BE2C (cell line): ENCODE measurements at regions not wholly inside any gene's neighbourhood (a gene's known extent, or its start where the extent isn't known, plus 50 kb on each side); places are given as distances from the start of the nearest gene placed in this dataset.
"Not testable (repeated sequence)": the region's sequence is repeated elsewhere in the genome, so short reads cannot be mapped to it uniquely, and the experiment has no call there.

Experiments used
- DNase-seq: peaks from one replicate; pipeline ENCODE4 v3.0.0-alpha.2; 2020
- H3K27me3 ChIP-seq: fragments of 250-450 bp; sonication (Bioruptor Pico); 2 replicates; pipeline ENCODE4 v1.5.1; 2020; ENCODE audit warnings: mild to moderate bottlenecking
- H3K36me3 ChIP-seq: fragments of 250-450 bp; sonication (Bioruptor Pico); 2 replicates; pipeline ENCODE4 v1.5.1; 2020; ENCODE audit warnings: mild to moderate bottlenecking
- H3K4me1 ChIP-seq: fragments of 250-450 bp; sonication (Bioruptor Pico); 2 replicates; pipeline ENCODE4 v1.5.1; 2020
- H3K4me3 ChIP-seq: 2 replicates; pipeline ENCODE4 v1.5.1; 2011; ENCODE audit warnings: low read depth, low read length
- H3K9me3 ChIP-seq: fragments of 250-450 bp; sonication (Bioruptor Pico); 2 replicates; pipeline ENCODE4 v1.5.1; 2020
- TF ChIP-seq, protein P1 (sequence below): IDR thresholded peaks from 2 replicates; pipeline ENCODE4 v1.5.1; 2012; ENCODE audit warnings: mild to moderate bottlenecking, low read depth, low read length

DNA sequence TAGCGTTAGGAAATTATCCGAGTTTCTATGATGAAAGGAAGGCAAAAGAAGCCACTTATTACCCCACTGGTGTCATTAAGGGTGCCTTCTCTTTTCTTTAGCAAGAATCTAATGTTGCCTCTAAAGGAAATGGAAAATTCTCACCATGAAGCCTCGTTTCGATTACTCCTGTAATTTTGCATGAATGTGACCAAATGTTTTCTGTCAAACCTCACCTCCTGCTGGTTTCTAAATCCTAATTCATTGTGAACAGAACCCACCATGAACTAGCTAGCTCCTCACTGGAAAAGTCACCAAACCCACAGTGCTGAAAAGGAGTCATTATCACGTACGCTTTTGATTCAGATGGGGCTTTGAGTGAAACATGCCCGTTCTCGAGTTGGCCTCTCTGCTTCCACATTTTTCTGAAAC, 119.9 kb downstream of the COPS8 start:
- no peaks in the 10 kb centered on the region for H3K36me3 ChIP-seq
- TF ChIP-seq, protein P1, sequence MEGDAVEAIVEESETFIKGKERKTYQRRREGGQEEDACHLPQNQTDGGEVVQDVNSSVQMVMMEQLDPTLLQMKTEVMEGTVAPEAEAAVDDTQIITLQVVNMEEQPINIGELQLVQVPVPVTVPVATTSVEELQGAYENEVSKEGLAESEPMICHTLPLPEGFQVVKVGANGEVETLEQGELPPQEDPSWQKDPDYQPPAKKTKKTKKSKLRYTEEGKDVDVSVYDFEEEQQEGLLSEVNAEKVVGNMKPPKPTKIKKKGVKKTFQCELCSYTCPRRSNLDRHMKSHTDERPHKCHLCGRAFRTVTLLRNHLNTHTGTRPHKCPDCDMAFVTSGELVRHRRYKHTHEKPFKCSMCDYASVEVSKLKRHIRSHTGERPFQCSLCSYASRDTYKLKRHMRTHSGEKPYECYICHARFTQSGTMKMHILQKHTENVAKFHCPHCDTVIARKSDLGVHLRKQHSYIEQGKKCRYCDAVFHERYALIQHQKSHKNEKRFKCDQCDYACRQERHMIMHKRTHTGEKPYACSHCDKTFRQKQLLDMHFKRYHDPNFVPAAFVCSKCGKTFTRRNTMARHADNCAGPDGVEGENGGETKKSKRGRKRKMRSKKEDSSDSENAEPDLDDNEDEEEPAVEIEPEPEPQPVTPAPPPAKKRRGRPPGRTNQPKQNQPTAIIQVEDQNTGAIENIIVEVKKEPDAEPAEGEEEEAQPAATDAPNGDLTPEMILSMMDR: no peak
- peaks cover 3% of the 10 kb centered on the region; the same call in 1 of the 2 replicates for H3K4me1 ChIP-seq
- DNase-seq: no peak
- H3K4me3 ChIP-seq: no peak overlapping the region
- no peaks in the 10 kb centered on the region for H3K27me3 ChIP-seq
- H3K9me3 ChIP-seq: no peaks in the 10 kb centered on the region

DNA sequence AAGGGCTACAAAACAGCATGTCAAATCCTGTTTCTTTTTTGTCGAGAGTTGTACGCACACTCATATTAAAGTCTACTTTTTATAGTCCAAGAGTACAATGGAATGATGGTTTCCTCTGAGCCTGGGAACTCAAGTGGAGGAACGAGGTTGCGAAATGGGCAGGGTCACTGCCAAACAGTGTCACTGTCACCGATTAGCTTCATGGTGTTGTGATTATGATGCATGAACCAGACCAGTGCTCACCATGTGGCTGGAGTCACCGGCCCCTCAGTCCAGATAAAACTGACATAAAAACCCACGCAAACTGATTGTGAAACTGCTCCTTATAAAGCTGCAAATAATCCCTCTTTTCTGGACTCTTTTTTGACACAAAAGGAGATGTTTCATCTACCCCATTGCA, 122.0 kb downstream of the COPS8 start:
- no peak overlapping the region for H3K4me3 ChIP-seq

DNA sequence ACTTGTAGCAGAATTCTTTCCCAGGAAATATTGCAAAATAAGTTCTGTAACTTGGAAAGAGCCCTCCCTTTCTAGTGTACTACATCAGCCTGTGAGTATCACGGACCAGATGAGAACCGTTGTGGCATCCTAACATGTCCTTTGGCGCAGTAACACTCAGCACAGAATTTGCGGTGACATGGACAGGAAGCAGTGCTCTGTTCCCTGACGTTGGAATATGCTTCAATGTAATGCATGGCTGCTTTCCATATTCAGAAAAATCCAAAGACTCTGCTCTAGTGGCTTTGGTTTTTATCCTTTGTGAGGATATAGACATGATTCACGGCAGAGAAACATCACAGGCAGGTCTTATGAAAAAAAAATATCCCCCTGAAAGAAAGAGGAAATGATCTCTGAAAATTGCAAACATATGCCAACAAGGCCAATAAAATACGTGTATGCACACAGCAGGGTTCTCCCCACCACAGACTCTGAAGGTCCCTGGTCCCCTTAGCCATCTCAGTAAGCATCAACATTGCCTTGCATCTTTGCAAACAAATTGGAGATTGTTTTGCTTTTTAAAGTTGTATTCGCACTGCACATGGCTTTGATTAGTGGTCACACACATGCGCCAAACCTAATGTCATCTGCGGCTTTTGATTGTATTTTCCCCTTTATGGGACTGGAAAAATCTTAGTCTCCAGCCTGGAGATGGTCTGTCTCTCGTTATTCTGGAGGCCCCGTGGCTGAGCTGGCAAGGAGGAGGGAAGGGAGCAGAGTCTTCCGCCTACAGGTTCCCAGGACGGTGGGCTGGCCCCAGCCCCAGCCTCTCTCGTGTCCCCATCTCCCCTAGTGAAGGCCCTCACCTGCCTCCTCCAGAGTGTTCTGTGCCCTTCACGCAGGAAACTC, 122.9 kb downstream of the COPS8 start:
- Histone ChIP-seq H3K27me3 (no peaks in the 10 kb centered on the region), H3K4me3 (no peak overlapping the region), H3K4me1 (peaks cover 3% of the 10 kb centered on the region; the same call in 1 of the 2 replicates), H3K9me3 (no peaks in the 10 kb centered on the region), H3K36me3 (no peaks in the 10 kb centered on the region)
- TF ChIP-seq, protein P1: no peak
- no peak for DNase-seq

More for the DNA sequence above, 122.0 kb downstream of the COPS8 start:
- peaks cover 3% of the 10 kb centered on the region; the same call in 1 of the 2 replicates for H3K4me1 ChIP-seq
- no peaks in the 10 kb centered on the region for H3K27me3 ChIP-seq
- no peak for DNase-seq
- no peaks in the 10 kb centered on the region for H3K36me3 ChIP-seq
- H3K9me3 ChIP-seq: no peaks in the 10 kb centered on the region
- TF ChIP-seq, protein P1: no peak

DNA sequence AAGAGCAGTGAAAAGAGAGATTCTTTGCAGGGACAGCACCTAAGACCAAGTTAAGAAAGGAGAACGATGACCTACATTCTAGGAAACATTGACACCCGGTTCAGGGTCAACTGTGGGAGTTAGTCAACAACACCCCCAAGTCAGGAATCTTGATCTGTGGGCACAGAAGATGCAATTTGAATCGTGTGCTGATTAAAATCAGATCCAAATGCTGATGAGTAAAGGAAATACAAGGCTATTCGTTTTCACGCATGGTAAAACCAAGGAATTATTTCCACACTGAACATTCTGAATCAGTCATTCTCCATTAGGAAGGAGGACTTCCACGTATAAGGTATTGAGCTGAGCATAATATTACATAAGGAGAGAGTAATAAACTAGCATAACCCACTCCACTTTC, 124.2 kb downstream of the COPS8 start:
- no peak for DNase-seq
- TF ChIP-seq, protein P1: no peak
- H3K27me3 ChIP-seq: no peaks in the 10 kb centered on the region
- no peak overlapping the region for H3K4me3 ChIP-seq
- H3K9me3 ChIP-seq: no peaks in the 10 kb centered on the region
- no peaks in the 10 kb centered on the region for H3K36me3 ChIP-seq
- peaks cover 3% of the 10 kb centered on the region; the same call in 1 of the 2 replicates for H3K4me1 ChIP-seq

DNA sequence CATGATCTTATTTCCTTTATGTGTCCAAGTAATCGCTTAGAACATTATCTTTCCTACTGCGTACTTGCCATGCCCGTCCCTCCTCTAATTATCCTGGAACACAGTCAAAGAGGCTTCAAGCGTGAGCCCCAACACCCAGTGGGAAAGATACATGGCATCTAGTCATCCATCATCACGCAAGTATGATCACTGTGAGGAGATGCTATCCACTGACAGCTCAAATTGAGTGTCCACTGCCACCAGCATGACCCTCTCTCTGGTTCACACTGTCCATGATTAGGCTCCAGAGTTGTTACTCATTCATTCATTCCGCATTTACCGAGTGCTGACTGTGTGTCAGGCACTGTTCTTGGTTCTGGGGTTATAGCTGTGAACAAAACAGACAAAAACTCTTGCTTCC, 124.6 kb downstream of the COPS8 start:
- Histone ChIP-seq H3K36me3 (no peaks in the 10 kb centered on the region), H3K4me3 (no peak overlapping the region), H3K27me3 (no peaks in the 10 kb centered on the region), H3K4me1 (peaks cover 3% of the 10 kb centered on the region; the same call in 1 of the 2 replicates), H3K9me3 (no peaks in the 10 kb centered on the region)
- no peak for DNase-seq
- TF ChIP-seq, protein P1: no peak

DNA sequence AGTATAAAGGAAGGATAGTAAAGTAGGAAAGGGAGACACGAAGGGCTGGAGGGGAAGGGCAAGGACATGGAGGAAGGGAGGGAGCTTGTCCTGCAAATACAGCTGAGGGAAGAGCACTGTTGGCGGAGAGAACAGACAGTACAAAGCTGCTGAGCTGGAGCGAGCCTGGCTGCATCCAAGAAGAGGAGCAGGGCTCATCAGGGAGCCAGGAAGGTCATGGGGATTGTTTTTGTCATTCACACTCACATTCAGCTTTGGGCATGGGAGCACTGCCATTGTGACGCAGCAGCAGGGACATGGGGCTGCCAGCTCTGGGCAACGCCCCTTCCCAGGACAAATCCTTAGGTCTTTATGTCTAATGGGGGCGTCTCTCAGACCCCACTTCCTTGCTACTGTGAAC, 125.1 kb downstream of the COPS8 start:
- no peak for DNase-seq
- no peak overlapping the region for H3K4me3 ChIP-seq
- TF ChIP-seq, protein P1: no peak
- H3K9me3 ChIP-seq: no peaks in the 10 kb centered on the region
- peaks cover 3% of the 10 kb centered on the region; the same call in 1 of the 2 replicates for H3K4me1 ChIP-seq
- no peaks in the 10 kb centered on the region for H3K36me3 ChIP-seq
- H3K27me3 ChIP-seq: no peaks in the 10 kb centered on the region

DNA sequence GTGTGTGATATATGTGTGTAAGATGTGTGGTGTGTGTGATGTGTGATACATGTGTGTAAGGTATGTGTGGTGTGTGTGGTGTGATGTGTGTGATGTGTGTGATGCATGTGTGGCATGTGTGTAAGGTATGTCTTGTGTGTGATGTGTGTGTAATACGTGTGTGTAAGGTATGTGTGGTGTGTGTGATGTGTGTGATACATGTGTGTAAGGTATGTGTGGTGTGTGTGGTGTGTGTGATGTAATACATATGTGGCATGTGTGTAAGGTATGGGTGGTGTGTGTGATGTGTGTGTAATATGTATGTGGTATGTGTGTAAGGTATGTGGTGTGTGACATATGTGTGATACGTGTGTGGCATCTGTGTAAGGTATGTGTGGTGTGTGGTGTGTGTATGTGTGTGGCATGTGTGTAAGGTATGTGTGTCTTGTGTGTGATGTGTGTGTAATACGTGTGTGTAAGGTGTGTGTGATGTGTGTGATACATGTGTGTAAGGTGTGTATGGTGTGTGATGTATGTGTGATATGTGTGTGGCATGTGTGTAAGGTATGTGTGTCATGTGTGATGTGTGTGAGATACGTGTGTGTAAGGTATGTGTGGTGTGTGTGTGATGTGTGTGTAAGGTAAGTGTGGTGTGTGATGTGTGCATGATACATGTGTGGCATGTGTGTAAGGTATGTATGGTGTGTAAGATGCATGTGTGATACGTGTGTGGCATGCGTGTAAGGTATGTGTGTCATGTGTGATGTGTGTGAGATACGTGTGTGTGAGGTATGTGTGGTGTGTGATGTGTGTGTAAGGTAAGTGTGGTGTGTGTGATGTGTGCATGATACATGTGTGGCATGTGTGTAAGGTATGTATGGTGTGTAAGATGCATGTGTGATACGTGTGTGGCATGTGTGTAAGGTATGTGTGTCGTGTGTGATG, 126.9 kb downstream of the COPS8 start:
- not testable (repeated sequence) for DNase-seq, H3K4me3 ChIP-seq, H3K27me3 ChIP-seq, H3K4me1 ChIP-seq, H3K9me3 ChIP-seq, H3K36me3 ChIP-seq
